ENCODE measurements at regions not wholly inside any gene's neighbourhood (a gene's known extent, or its start where the extent isn't known, plus 50 kb on each side); places are given as distances from the start of the nearest gene placed in this dataset.

DNA sequence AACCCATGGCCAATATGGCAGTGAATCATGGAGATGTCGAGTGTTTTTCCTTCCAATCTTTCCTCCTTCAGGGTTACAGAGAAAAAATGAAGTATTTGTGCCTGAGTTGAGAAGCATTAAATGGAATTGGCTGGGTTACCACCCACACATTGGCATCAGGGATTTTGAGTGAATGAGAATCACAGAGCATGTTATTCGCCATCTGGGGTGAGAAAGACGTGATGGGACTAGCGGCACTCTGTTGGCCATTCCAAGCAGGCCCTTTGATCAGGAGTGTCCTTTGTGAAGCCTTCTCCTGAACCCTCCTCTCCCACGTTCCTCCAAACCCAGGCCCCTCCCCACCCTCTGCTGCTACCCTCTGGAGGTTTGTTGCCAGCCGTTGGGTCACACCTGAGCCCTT lies 84.2 kb upstream of the PCDH8 start:
- TF ChIP-seq, protein P1, sequence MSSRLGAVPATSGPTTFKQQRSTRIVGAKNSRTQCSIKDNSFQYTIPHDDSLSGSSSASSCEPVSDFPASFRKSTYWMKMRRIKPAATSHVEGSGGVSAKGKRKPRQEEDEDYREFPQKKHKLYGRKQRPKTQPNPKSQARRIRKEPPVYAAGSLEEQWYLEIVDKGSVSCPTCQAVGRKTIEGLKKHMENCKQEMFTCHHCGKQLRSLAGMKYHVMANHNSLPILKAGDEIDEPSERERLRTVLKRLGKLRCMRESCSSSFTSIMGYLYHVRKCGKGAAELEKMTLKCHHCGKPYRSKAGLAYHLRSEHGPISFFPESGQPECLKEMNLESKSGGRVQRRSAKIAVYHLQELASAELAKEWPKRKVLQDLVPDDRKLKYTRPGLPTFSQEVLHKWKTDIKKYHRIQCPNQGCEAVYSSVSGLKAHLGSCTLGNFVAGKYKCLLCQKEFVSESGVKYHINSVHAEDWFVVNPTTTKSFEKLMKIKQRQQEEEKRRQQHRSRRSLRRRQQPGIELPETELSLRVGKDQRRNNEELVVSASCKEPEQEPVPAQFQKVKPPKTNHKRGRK (tag; IDR thresholded peaks at IDR 0.05), result no peak
- TF ChIP-seq MXI1 (IDR thresholded peaks at IDR 0.05; ENCODE audit: low read depth, low read length) (no peak), SIRT6 (IDR thresholded peaks at IDR 0.05; ENCODE audit: low read depth, low read length) (no peak), ZC3H8 (IDR thresholded peaks at IDR 0.05) (no peak), SNRNP70 (optimal IDR thresholded peaks at IDR 0.05; ENCODE audit: low read depth, low read length) (no peak), ZNF551 (CRISPR knock-in tag; IDR thresholded peaks at IDR 0.05) (no peak), POLR2A (conservative IDR thresholded peaks at IDR 0.05) (no peak), HDGF (IDR thresholded peaks at IDR 0.05) (no peak)
- TF ChIP-seq, protein P2, sequence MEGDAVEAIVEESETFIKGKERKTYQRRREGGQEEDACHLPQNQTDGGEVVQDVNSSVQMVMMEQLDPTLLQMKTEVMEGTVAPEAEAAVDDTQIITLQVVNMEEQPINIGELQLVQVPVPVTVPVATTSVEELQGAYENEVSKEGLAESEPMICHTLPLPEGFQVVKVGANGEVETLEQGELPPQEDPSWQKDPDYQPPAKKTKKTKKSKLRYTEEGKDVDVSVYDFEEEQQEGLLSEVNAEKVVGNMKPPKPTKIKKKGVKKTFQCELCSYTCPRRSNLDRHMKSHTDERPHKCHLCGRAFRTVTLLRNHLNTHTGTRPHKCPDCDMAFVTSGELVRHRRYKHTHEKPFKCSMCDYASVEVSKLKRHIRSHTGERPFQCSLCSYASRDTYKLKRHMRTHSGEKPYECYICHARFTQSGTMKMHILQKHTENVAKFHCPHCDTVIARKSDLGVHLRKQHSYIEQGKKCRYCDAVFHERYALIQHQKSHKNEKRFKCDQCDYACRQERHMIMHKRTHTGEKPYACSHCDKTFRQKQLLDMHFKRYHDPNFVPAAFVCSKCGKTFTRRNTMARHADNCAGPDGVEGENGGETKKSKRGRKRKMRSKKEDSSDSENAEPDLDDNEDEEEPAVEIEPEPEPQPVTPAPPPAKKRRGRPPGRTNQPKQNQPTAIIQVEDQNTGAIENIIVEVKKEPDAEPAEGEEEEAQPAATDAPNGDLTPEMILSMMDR (IDR thresholded peaks at IDR 0.05 in 2 of 3, conservative IDR thresholded peaks at IDR 0.05 in 1 of 3; ENCODE audit: insufficient read depth in 2 of 3, low read depth in 1 of 3, low read length in 3 of 3), result no peak
